ENCODE measurements at regions not wholly inside any gene's neighbourhood (a gene's known extent, or its start where the extent isn't known, plus 50 kb on each side); places are given as distances from the start of the nearest gene placed in this dataset.
"Not testable (repeated sequence)": the region's sequence is repeated elsewhere in the genome, so short reads cannot be mapped to it uniquely, and the experiment has no call there.

DNA sequence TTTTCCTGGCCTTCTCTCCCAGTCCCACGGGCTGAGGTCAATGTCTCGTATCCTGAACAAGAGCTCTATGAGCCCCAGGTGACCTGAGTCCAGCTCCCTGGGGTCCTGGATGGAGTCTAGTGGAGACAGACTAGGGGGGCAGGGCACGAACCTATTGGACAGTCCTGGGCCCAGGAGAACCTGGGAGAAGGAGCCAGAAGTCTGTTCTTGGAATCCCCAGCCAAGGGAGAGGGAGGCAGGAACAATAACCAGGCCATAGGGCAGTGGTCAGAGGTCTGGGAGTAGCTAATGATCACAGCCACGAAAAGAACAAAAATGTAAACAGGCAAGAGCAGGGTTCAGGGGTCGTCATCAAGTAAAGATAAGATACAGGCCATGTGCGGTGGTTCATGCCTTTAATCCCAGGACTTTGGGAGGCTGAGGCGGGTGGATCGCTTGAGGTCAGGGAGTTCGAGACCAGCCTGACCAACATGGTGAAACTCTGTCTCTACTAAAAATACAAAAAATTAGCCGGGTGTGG is 60.8 kb downstream of the COPRS start:
- DNase-seq, result no peak

- not testable (repeated sequence) for DNase-seq
Measured at GRCh38 chr17:31795941-31796340, 63.1 kb downstream of the COPRS start.

- no peak for DNase-seq
Measured at GRCh38 chr17:31794111-31794510, 64.9 kb downstream of the COPRS start.

DNA sequence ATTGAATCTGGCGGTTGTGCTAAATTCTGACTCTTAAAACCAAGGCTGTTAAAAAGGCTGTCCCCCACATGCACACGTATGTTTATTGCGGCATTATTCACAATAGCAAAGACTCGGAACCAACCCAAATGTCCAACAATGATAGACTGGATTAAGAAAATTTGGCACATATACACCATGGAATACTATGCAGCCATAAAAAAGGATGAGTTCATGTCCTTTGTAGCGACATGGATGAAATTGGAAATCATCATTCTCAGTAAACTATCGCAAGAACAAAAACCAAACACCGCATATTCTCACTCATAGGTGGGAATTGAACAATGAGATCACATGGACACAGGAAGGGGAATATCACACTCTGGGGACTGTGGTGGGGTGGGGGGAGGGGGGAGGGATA is 65.4 kb downstream of the COPRS start:
- DNase-seq, result not testable (repeated sequence)

GRCh38 chr17:31792007-31792585 is 66.9 kb downstream of the COPRS start:
- DNase-seq, result no peak

GRCh38 chr17:31789707-31790505 is 69.1 kb downstream of the COPRS start:
- no peak for DNase-seq

GRCh38 chr17:31788956-31789355 is 70.1 kb downstream of the COPRS start:
- no peak for DNase-seq

DNA sequence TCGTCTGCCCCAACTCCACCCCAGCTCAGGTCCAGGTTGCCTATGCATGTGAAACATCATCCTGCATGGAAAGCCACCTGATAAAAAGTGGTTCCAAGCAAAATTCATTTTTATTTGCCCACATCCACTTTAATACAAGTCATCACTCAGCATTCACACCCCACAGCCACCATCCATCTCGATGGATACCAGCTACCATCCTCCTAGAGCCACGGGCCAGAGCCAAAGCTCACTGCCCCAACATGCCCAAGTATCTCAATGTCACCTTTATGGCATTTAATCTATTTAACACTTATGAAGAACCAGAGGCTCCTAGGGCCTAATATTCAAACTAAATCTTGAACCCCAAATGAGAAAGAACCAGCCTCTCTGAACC is 70.5 kb downstream of the COPRS start:
- no peak for DNase-seq

GRCh38 chr17:31787857-31788570 is 71.0 kb downstream of the COPRS start:
- DNase-seq, result no peak

DNA sequence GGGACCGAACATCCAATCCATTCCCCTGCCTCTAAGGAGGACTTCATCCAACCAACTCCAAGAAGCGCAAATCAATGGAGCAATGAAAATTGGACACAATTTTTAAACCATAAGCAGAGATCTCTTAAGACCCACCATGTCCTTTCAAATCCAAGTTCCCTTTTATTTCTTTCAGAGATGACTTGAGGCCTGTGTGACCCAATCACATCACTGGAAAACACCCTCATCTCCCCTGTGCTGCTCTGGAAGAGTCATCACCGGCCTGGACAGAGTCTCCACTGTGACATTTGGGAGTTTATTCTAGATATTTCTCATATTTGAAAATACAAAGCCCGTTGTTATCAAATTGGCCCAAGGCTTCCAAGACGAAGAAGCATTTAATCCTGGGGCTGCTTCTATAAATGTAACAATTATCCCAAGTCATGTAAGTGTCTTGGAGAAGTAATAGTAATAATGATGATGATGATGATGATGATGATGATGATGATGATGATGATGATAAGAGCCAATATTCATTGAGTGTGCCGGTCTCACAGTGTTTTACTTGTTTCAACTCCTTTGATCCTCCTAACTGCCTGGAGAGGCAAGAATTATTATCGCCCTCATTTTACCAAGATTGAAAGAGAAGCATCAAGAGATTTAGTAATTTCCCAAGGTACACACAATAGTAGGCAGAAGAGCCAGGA is 72.1 kb downstream of the COPRS start:
- no peak for DNase-seq

GRCh38 chr17:31780483-31780882 is 78.6 kb downstream of the COPRS start:
- DNase-seq, result no peak

GRCh38 chr17:31778523-31778922 is 80.5 kb downstream of the COPRS start:
- DNase-seq, result no peak

DNA sequence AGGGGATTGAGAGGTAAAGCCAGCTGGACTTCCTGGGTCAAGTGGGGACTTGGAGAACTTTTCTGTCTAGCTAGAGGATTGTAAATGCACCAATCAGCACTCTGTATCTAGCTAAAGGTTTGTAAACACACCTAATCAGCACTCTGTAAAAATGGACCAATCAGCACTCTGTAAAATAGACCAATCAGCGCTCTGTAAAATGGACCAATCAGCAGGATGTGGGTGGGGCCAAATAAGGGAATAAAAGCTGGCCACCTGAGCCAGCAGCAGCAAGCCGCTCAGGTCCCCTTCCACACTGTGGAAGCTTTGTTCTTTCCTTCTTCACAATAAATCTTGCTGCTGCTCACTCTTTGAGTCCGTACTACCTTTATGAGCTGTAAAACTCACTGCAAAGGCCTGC is 87.7 kb downstream of the COPRS start:
- not testable (repeated sequence) for DNase-seq

DNA sequence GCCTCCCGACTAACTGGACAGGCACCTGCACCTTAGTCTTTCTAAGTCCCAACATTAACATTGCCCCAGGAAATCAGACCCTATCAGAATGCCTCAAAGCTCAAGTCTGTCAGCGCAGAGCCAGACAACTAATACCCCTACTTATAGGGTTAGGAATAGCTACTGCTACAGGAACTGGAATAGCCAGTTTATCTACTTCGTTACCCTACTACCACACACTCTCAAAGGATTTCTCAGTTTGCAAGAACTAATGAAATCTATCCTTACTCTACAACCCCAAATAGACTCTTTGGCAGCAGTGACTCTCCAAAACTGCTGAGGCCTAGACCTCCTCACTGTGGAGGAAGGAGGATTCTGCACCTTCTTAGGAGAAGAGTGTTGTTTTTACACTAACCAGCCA is 88.5 kb downstream of the COPRS start:
- DNase-seq, result not testable (repeated sequence)

DNA sequence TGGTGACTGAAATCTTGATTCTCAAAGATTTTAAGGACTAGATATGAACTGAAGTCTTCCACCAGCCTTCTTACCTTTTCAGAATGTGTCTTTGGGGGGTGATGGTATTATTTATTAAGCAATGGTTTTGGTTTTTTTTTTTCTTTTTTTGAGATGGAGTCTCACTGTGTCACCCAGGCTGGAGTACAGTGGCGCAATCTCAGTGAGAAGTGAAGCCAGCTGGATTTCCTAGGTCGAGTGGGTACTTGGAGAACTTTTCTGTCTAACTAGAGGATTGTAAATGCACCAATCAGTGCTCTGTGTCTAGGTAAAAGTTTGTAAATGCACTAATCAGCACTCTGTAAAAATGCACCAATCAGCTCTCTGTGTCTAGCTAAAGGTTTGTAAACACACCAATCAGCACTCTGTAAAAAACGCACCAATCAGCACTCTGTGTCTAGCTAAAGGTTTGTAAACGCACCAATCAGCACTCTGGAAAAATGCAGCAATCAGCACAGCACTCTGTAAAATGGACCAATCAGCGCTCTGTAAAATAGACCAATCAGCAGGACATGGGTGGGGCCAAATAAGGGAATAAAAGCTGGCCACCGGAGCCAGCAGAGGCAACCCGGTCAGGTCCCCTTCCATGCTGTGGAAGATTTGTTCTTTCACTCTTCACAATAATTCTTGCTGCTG is 97.1 kb downstream of the COPRS start:
- DNase-seq, result not testable (repeated sequence)

DNA sequence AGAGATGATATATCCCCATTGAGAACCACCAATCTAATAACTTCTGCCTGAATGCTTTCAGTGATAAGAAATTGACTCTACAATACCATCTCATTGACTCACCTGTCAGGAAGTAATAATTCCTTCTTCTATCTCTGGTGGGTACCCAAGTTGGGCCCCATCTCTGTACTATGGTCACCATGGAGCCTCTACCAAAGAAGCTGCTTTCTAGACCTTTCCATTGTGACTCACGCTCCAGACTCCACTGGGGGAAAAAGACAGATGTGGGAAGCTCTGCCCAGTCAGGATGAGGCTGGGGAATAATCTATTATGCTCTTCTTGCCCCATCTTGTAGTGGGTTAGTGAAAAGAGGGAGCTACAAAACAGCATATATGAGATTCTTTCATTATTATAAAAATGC is 100.4 kb downstream of the COPRS start:
- DNase-seq, result no peak

DNA sequence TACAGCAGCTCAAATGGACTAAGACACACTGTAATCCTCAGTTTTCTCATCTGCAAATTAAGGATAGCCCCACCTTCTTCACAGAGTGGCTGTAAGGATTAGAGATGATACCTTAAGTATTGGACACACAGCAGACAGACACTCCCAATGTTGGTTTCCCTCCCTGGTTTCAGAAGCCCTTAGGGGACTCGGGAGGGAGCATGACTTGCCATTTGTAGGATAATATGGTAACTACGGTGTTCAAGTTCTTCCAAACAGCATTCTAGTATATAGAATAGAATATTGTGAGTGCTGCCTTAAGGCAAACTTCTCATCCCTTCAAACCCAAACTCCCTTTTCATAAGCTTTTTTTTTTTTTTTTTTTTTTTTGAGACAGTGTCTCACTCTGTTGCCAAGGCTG is 101.9 kb downstream of the COPRS start:
- DNase-seq, result no peak

- no peak for DNase-seq
Measured at GRCh38 chr17:31754239-31754945, 104.7 kb downstream of the COPRS start.

DNA sequence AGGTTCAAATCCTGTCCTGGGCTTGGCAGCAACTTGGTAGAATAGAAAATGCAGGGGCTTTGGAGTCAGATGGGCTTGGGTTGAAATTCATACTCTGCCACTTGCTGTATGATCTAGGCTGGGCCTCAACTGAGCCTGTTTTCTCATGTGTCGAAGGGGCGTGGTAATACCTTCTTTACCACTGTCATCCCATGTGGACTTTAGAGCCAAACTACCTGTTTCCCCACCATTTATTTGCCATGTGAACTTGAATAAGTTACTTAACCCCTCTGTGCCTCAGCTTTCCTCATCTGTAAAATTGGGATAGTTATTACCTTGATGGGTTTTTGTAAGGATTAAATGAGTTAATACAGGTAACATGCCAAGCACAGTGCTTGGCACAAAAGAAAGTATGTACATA is 106.0 kb downstream of the COPRS start:
- DNase-seq, result no peak

- DNase-seq, result no peak
Measured at GRCh38 chr17:31752584-31752983, 106.5 kb downstream of the COPRS start.

DNA sequence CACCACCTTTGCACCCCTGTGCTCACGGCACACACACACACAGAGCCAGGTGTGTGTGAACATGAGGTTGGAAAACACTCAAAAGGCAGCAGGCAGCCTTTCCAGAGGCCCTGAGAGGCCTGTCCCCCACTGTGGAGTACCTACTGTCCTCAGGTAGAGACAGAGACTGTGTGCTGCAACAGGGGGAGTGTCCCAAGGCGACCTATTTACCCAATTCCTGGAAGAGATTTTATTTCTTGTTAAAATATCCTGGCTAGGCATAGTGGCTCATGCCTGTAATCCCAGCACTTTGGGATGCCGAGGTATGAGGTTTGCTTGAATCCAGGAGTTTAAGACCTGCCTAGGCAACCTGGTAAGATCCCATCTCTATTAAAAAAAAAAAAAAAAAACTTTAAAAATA is 108.5 kb downstream of the COPRS start:
- no peak for DNase-seq

DNA sequence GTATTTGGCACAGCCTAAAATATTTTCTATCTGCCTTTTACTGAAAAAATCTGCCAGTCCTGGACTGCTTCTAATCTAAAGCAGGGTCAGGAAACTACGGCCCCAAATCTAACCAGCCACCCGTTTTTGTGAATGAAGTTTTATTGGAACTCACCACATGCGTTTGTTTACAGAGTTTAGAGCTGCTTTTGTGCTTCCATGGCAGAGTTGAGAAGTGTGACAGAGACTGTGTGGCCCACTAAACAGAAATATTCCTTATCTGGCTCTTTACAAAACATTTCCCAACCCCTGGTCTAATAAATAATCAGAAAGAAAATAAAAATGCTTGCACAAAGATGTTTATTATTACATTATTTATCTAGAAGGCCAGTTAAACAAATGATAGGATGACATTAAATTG is 110.2 kb downstream of the COPRS start:
- no peak for DNase-seq
